HG03280 (cell line): ENCODE measurements at regions not wholly inside any gene's neighbourhood (a gene's known extent, or its start where the extent isn't known, plus 50 kb on each side); places are given as distances from the start of the nearest gene placed in this dataset.

Experiments
- ATAC-seq: cut with Tn5 transposase; IDR thresholded peaks from one replicate; pipeline ENCODE4 v1.9.1; 2021; ENCODE audit warnings: mild to moderate bottlenecking, moderate library complexity; ENCODE audit not compliant: unreplicated experiment

GRCh38 chrX:46306103-46306502, 239.1 kb downstream of the ZNF674 start:
- ATAC-seq: no peak

DNA sequence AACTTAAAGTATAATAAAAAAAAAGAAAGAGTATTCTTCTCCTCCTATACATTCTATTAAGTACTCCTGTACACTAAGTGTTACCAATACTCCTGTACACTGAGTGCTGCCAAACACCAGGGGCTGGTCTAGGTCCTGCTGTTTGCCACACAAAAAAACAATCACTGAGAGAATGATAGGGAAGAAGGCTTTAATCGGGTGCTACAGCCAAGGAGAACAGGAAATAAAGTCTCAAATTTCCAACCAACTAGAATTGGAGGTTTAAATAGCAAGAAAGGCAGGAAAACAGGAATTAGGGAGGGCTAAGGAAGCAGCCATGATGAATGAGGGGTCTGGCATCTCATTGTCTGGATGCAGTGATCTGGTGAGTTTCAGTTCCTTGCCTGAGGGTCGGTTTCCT, 239.8 kb downstream of the ZNF674 start:
- no peak for ATAC-seq

DNA sequence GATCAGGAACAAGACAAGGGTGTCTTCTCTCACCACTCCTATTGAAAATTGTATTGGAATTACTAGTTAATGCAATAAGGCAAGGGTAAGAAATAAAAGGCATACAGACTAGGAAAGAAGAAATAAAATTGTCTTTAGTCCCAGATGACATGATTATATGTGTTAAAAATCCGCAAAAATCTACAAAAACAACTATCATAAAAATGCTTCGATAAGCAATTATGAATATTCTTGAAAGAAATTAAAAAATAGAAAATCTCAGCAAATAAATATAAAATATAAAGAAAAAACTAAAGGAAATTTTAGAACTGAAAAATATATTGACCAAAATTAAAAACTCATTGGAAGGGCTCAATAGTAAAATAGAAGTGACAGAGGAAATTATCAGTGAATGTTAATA, 243.3 kb downstream of the ZNF674 start:
- no peak for ATAC-seq

- no peak for ATAC-seq
Measured at GRCh38 chrX:46298821-46299220, 246.4 kb downstream of the ZNF674 start.

DNA sequence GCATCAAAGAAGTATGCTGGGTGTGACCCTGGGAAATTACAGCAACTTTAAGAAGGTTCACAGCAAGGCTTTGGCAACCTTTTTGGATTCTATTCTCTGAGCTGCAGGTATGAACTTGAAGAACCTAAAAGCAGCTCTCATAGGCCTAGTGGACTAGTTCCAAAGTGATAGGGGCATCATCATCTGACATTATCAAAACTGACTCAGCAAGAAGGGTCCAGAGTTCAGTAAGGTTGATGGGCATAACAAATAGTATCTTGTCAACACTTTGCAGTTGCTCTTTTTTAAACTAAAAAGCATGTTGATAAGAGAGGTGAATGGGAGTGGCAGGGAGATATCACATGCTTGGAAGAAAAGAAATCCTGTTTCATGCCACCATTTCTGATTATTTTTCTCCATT, 249.3 kb downstream of the ZNF674 start:
- ATAC-seq: no peak

GRCh38 chrX:46294234-46294633, 251.0 kb downstream of the ZNF674 start:
- no peak for ATAC-seq

GRCh38 chrX:46279925-46280313, 265.3 kb downstream of the ZNF674 start:
- no peak for ATAC-seq

DNA sequence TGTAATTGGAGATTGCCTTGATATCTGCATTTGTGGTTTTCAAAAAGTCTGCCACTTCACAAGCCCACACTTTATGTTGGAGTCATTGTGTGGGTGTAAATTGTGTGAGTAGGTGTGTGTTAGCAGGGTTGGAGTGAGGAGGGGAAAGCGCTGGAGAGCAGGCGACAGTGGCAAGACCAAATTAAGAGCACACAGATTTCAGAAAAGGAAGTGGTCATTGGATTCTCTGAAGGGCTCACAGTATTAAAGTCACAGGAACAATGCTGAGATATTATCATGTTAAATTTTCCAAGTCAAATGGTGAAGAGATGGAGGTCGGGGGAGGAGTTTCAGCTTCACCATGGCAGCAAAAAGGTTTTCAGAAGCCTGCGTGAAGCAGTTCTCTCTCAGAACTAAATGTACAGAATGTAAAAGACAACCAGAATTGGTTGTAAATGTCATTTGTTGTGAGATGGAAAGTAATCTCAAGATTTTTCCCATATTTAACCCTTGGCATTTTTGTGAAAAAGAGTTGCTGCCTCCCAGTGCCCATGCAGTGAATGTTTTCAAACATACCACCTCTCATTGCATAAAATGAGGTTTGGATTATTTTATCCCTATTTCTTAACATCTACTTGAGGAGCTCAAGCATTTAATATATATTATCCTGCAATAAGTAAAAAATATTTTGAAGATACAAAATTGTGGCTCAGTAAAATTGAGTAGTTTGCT, 265.9 kb downstream of the ZNF674 start:
- ATAC-seq: no peak

- no peak for ATAC-seq
Measured at GRCh38 chrX:46278572-46278971, 266.6 kb downstream of the ZNF674 start.

GRCh38 chrX:46268412-46268811, 276.8 kb downstream of the ZNF674 start:
- ATAC-seq: no peak

- no peak for ATAC-seq
Measured at GRCh38 chrX:46263494-46263893, 281.7 kb downstream of the ZNF674 start.

- ATAC-seq: no peak
Measured at GRCh38 chrX:46262304-46262703, 282.9 kb downstream of the ZNF674 start.

DNA sequence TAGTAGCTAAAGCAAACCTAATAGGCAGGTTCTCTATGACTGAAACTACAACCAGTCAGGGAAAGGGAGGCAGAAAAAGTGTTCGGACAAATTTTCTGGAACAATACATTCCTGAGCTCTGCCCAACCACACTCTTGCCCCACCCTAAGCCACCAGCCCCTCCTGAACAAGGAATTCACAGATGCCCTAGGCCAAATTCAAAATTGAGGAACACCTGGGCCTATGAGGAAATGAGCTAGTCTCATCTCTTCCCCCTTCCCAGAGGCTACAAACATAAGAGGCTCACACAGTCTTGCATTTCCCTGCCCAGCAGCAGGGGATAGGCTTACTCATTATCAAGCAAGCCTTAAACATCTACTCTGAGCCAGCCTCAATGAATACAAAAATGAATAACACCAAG, 284.7 kb downstream of the ZNF674 start:
- no peak for ATAC-seq

GRCh38 chrX:46258356-46258755, 286.9 kb downstream of the ZNF674 start:
- ATAC-seq: no peak

DNA sequence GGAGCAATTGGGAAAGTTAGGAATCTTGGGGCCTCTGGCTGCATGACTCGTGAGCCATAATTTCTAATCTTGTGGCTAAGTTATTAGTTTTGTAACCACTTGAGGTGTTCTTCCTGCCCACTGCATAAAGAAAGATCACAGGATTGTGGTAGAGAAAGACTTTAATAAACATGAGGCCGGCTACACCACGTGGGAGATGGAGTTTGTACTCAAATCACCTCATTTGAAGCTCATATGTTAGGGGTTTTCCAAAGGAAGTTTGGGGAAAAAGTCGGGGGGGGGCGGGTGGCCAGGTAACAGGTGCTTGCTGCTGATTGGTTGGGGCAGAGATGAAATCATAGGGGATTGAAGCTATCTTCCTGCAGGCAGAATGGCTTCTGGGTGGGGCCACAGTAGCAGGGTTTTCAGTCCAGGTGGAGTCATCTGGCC, 287.8 kb downstream of the ZNF674 start:
- no peak for ATAC-seq

DNA sequence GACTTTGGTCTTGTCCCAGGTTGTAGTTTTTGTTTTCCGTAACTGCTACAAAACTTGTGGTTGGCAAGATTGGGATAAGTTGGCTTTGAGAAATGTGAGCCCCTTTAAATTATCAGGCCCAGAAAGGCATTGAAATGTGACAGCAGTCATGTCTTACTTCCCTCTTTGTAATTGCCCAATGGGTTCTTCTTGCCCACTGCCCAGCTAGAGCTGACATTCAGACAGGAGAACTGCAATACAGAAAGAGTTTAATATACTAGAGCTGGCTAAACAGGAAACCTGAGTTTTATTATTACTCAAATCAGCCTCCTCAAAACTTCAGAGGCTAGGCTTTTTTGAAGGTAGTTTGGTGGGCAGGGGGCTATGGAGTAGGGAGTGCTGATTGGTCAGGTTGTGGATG, 288.3 kb downstream of the ZNF674 start:
- ATAC-seq: no peak

- ATAC-seq: no peak
Measured at GRCh38 chrX:46255046-46255445, 290.2 kb downstream of the ZNF674 start.

GRCh38 chrX:46254641-46255040, 290.6 kb downstream of the ZNF674 start:
- ATAC-seq: no peak

DNA sequence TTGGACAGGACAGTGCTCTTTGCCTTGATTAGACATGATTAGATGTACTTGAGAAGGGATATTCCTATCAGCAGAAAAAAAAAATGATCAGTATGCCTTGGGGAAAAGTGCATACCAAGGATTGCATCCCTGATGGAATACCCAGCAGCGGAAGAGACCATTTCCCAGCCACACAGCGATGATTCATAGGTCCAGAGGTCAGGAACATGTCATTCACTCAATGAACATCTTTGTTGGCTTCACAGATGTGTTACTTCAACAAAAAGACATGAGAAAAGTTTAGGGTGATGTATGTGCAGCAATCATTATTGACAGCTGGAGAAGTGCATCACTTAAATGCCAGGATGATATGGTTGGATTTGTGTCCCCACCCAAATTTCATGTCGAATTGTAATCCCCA, 293.5 kb downstream of the ZNF674 start:
- no peak for ATAC-seq

GRCh38 chrX:46250151-46250550, 295.1 kb downstream of the ZNF674 start:
- no peak for ATAC-seq

DNA sequence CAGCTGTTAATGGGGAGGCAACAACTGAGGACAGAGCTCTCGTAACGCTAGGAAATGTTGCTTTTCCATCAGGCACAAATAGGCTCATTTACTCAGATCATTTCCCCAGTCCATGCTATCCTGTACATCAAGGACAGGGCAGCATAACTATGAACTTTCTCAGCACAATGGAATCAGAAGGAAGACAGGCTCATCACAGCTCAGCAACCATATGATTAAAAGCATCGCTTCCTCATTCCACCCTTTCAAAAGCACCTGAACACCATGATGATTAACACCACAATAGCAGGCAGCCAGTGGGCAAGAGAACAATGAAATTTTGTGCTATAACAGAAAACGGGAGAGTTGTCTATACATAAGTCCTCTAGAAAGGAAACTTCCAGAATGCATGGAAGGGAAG, 297.8 kb downstream of the ZNF674 start:
- no peak for ATAC-seq

DNA sequence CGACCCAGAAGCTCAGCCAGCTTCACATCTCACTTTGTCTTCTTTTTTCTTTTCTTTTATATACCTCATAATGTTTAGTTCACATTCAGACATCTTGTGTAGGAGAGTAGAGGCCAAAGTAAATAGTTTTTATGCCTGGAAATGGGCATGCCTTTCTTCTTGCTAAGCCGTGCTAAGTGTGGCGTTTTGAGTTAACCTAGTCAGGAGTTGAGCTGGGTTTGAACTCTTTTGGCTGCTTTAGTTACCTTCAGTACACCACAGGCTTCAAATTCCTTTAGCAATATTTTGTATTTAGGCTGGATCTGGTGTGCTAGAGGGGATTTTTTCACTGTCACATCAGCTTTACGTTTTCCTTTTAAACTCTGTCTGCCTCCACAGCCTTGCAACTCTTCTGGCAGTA, 300.8 kb downstream of the ZNF674 start:
- no peak for ATAC-seq

DNA sequence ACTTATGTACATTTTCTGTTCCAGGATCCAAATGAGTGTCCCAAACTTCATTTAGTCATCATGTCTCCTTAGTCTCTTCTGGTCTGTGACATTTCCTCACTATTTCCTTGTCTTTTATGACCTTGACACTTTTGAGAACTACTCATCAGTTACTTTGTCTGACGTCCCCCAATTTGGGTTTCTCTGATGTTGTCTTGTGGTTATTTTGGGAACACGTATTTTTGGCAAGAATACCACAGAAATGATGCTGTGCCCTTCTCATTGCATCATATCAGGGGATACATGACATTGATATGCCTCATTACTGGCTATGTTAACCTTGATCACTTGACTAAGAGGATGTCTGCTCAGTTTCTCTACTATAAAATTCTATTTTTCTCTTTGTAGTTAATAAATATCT, 308.8 kb downstream of the ZNF674 start:
- ATAC-seq: no peak
